Hepatocyte (in vitro differentiated cells): ENCODE measurements at regions not wholly inside any gene's neighbourhood (a gene's known extent, or its start where the extent isn't known, plus 50 kb on each side); places are given as distances from the start of the nearest gene placed in this dataset.

Experiments
- DNase-seq: peaks from one replicate; pipeline ENCODE4 v3.0.0-alpha.2; 2016; ENCODE audit warnings: low spot score
- H2AFZ ChIP-seq: fragments of 200-600 bp; sonication (generic); 2 replicates; pipeline ENCODE4 v1.6.0; 2016; ENCODE audit warnings: antibody characterized with exemption, mild to moderate bottlenecking
- H3K27ac ChIP-seq: fragments of 200-600 bp; sonication (generic); 2 replicates; pipeline ENCODE4 v1.5.1; 2016; ENCODE audit warnings: mild to moderate bottlenecking
- H3K27me3 ChIP-seq: fragments of 200-600 bp; sonication (generic); 2 replicates; pipeline ENCODE4 v1.6.1; 2016
- H3K36me3 ChIP-seq: fragments of 200-600 bp; sonication (generic); replicated peaks from 2 replicates; pipeline ENCODE4 v1.5.1; 2016; ENCODE audit warnings: low read depth; ENCODE audit not compliant: insufficient read depth
- H3K4me1 ChIP-seq: fragments of 200-600 bp; sonication (generic); 2 replicates; pipeline ENCODE4 v1.5.1; 2016; ENCODE audit warnings: mild to moderate bottlenecking, moderate library complexity; ENCODE audit not compliant: insufficient read depth
- H3K4me2 ChIP-seq: fragments of 200-600 bp; sonication (generic); 2 replicates; pipeline ENCODE4 v1.6.0; 2016
- H3K4me3 ChIP-seq: fragments of 200-600 bp; sonication (generic); 2 replicates; pipeline ENCODE4 v1.5.1; 2016; ENCODE audit warnings: mild to moderate bottlenecking
- H3K79me2 ChIP-seq: fragments of 200-600 bp; sonication (generic); 2 replicates; pipeline ENCODE4 v1.6.0; 2017; ENCODE audit warnings: mild to moderate bottlenecking
- H3K9me2 ChIP-seq: fragments of 200-600 bp; sonication (generic); replicated peaks from 2 replicates; pipeline ENCODE4 v1.6.0; 2017; ENCODE audit warnings: mild to moderate bottlenecking; ENCODE audit not compliant: insufficient read depth
- H3K9me3 ChIP-seq: fragments of 200-600 bp; sonication (generic); 2 replicates; pipeline ENCODE4 v1.5.1; 2016; ENCODE audit warnings: low read depth, mild to moderate bottlenecking
- H4K20me1 ChIP-seq: fragments of 200-600 bp; sonication (generic); 2 replicates; pipeline ENCODE4 v1.6.0; 2016; ENCODE audit warnings: mild to moderate bottlenecking; ENCODE audit not compliant: insufficient read depth, poor library complexity, severe bottlenecking
- CTCF ChIP-seq: fragments of 200-600 bp; sonication (generic); IDR thresholded peaks from 2 replicates; pipeline ENCODE4 v1.5.1; 2016; ENCODE audit warnings: antibody characterized with exemption, mild to moderate bottlenecking; ENCODE audit not compliant: poor library complexity
- EZH2 ChIP-seq: fragments of 200-600 bp; sonication (generic); IDR thresholded peaks from 2 replicates; pipeline ENCODE4 v1.6.1; 2016; ENCODE audit warnings: antibody characterized with exemption, mild to moderate bottlenecking, borderline replicate concordance
- EZH2phosphoT487 ChIP-seq: fragments of 200-600 bp; sonication (generic); IDR thresholded peaks from one replicate; pipeline ENCODE4 v1.6.1; 2018; ENCODE audit warnings: antibody characterized with exemption, mild to moderate bottlenecking, low read depth, moderate library complexity; ENCODE audit not compliant: unreplicated experiment, severe bottlenecking
- WGBS: methylation state at CpG from one replicate; pipeline ENCODE4 v1.1.6; 2016; ENCODE audit warnings: low lambda C conversion rate; ENCODE audit errors: missing lambda C conversion rate; 5-methylcytosine and 5-hydroxymethylcytosine counted together

- Histone ChIP-seq H3K79me2 (no peaks in the 10 kb centered on the region), H2AFZ (no peak overlapping the region), H4K20me1 (no peaks in the 10 kb centered on the region), H3K27ac (no peak overlapping the region), H3K4me2 (no peak overlapping the region), H3K4me3 (no peak overlapping the region), H3K9me2 (no peaks in the 10 kb centered on the region), H3K9me3 (no peaks in the 10 kb centered on the region), H3K27me3 (no peaks in the 10 kb centered on the region), H3K4me1 (no peaks in the 10 kb centered on the region), H3K36me3 (no peaks in the 10 kb centered on the region)
- TF ChIP-seq CTCF = no peak
- TF ChIP-seq EZH2phosphoT487 = no peak
- no peak for TF ChIP-seq EZH2
- no peak for DNase-seq
- WGBS = 67% methylated on average over 1 of the region's 1 CpG
Observed at GRCh38 chr9:22740781-22741180, 294.2 kb downstream of the DMRTA1 start.

- Histone ChIP-seq H3K4me3 (no peak overlapping the region), H3K27ac (no peak overlapping the region), H2AFZ (no peak overlapping the region), H3K27me3 (no peaks in the 10 kb centered on the region), H3K9me3 (no peaks in the 10 kb centered on the region), H3K36me3 (no peaks in the 10 kb centered on the region), H3K4me2 (no peak overlapping the region), H3K4me1 (no peaks in the 10 kb centered on the region), H3K79me2 (no peaks in the 10 kb centered on the region), H4K20me1 (no peaks in the 10 kb centered on the region), H3K9me2 (no peaks in the 10 kb centered on the region)
- no peak for DNase-seq
- TF ChIP-seq EZH2phosphoT487 (no peak), CTCF (no peak), EZH2 (no peak)
Observed at GRCh38 chr9:22742401-22742800, 295.8 kb downstream of the DMRTA1 start.

DNA sequence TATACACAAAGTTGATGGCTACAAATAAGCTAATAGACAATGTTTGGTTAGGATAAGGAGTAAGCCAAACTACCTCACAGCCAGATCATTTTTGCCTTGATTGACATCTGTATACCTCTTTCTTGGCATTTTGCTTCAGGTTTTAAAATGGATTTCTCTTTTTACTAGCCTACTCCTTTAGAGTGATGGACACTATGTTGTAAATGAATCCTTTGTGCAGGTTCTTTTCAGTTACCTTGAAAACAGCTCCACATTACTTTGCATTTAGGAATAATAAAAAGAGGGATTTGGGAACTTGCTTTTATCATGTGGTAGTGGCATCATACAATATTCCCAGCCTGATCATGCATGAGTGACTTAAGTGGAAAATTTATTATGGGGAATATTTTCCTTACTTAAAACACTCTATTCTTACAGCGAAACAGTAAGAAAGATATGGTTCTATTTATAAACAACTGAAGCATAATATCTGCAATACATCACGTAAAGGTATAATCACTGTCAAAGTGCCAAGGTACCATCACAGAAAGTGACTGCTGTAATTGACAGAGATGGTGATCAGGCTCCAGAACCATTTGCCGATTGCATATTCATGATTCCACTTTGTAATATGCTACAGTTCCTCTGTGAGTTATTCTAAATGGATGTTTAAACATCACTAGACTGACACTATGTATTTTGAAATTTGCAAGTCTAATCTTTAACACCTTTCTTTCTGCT lies 327.0 kb downstream of the DMRTA1 start:
- no peak for TF ChIP-seq CTCF
- TF ChIP-seq EZH2 = no peak
- no peak for TF ChIP-seq EZH2phosphoT487
- H3K9me3 ChIP-seq = no peaks in the 10 kb centered on the region

More for the DNA sequence above, 327.0 kb downstream of the DMRTA1 start:
- no peak overlapping the region for H2AFZ ChIP-seq
- no peak overlapping the region for H3K27ac ChIP-seq
- H3K9me2 ChIP-seq = no peaks in the 10 kb centered on the region
- no peaks in the 10 kb centered on the region for H4K20me1 ChIP-seq
- H3K79me2 ChIP-seq = no peaks in the 10 kb centered on the region
- no peak overlapping the region for H3K4me2 ChIP-seq
- no peaks in the 10 kb centered on the region for H3K27me3 ChIP-seq
- 93% methylated on average over 3 of the region's 3 CpGs for WGBS
- DNase-seq = no peak
- H3K36me3 ChIP-seq = no peaks in the 10 kb centered on the region
- H3K4me1 ChIP-seq = no peaks in the 10 kb centered on the region
- H3K4me3 ChIP-seq = no peak overlapping the region
